DND-41 (cell line): ENCODE measurements at regions not wholly inside any gene's neighbourhood (a gene's known extent, or its start where the extent isn't known, plus 50 kb on each side); places are given as distances from the start of the nearest gene placed in this dataset.
"Not testable (repeated sequence)": the region's sequence is repeated elsewhere in the genome, so short reads cannot be mapped to it uniquely, and the experiment has no call there.

Experiments
- ATAC-seq: fragments of 200-7000 bp; cut with Tn5 transposase; 3 replicates; pipeline ENCODE4 v1.9.1; 2021; ENCODE audit warnings: low read depth; ENCODE audit not compliant: insufficient read depth
- DNase-seq: peaks from one replicate; pipeline ENCODE4 v3.0.0-alpha.2; 2020
- H2AFZ ChIP-seq: 2 replicates; pipeline ENCODE4 v1.6.0; 2012; ENCODE audit warnings: low read depth, low read length
- H3K27ac ChIP-seq: 2 replicates; pipeline ENCODE4 v1.5.1; 2012; ENCODE audit warnings: low read length, inconsistent platforms
- H3K27me3 ChIP-seq: fragments of 200-600 bp; sonication (generic); 2 replicates; pipeline ENCODE4 v1.6.0; 2012; ENCODE audit warnings: low read length, mild to moderate bottlenecking, inconsistent platforms; ENCODE audit not compliant: insufficient read depth, poor library complexity
- H3K36me3 ChIP-seq: 2 replicates; pipeline ENCODE4 v1.5.1; 2012; ENCODE audit warnings: low read length, inconsistent platforms; ENCODE audit not compliant: insufficient read depth
- H3K4me1 ChIP-seq: 2 replicates; pipeline ENCODE4 v1.5.1; 2012; ENCODE audit warnings: mild to moderate bottlenecking, low read length; ENCODE audit not compliant: insufficient read depth
- H3K4me2 ChIP-seq: 2 replicates; pipeline ENCODE4 v1.6.0; 2012; ENCODE audit warnings: mild to moderate bottlenecking, moderate library complexity, low read length, inconsistent platforms; ENCODE audit not compliant: insufficient read depth
- H3K4me3 ChIP-seq, 2 experiments: fragments of 200-600 bp in 1 of 2; shearing (Covaris generic) in 1 of 2; 2 replicates each; pipeline ENCODE4 v1.5.1; 2012 to 2016; ENCODE audit warnings: inconsistent platforms in 2 of 2, low read length in 2 of 2, mild to moderate bottlenecking in 2 of 2, low read depth in 1 of 2, moderate library complexity in 1 of 2
- H3K79me2 ChIP-seq: 2 replicates; pipeline ENCODE4 v1.6.0; 2012; ENCODE audit warnings: low read length, inconsistent platforms; ENCODE audit not compliant: insufficient read depth
- H3K9ac ChIP-seq: 2 replicates; pipeline ENCODE4 v1.6.0; 2012; ENCODE audit warnings: low read depth, mild to moderate bottlenecking, inconsistent platforms, low read length, moderate library complexity
- H3K9me3 ChIP-seq: 2 replicates; pipeline ENCODE4 v1.5.1; 2012; ENCODE audit warnings: low read length, moderate library complexity, mild to moderate bottlenecking, inconsistent platforms; ENCODE audit not compliant: insufficient read depth, severe bottlenecking
- H4K20me1 ChIP-seq: 2 replicates; pipeline ENCODE4 v1.6.0; 2012; ENCODE audit warnings: low read length; ENCODE audit not compliant: insufficient read depth
- EZH2 ChIP-seq: IDR thresholded peaks from 3 replicates; pipeline ENCODE4 v1.6.1; 2012; ENCODE audit warnings: borderline replicate concordance, low read depth, mild to moderate bottlenecking, moderate library complexity, low read length, inconsistent platforms; ENCODE audit not compliant: severe bottlenecking
- TF ChIP-seq, protein P1 (sequence below): IDR thresholded peaks from 2 replicates; pipeline ENCODE4 v1.5.1; 2012; ENCODE audit warnings: borderline replicate concordance, low read length, moderate library complexity, mild to moderate bottlenecking; ENCODE audit not compliant: poor library complexity, severe bottlenecking; ENCODE audit errors: extremely low read depth

DNA sequence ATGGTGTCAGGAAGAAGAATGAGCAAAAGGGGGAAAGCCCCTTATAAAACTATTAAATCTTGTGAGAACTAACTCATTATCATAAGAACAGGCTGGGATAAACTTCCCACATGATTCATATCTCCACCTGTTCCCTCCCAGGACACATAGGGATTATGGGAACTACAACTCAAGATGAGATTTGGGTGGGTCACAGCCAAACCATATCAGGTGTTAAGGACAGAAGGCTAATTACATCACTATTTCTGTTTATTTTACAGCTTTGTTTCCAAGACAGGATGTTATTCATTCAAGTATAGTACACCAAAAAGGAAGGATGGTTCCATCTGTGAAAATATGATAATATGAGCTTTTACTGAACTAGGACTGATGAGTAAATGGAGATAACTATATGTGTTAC, 63.7 kb upstream of the ARSJ start:
- Histone ChIP-seq H3K4me3 (no peak overlapping the region), H3K36me3 (no peaks in the 10 kb centered on the region), H3K4me1 (no peaks in the 10 kb centered on the region), H3K79me2 (no peaks in the 10 kb centered on the region), H3K4me2 (no peak overlapping the region), H3K27ac (no peak overlapping the region), H3K27me3 (no peaks in the 10 kb centered on the region), H3K9me3 (no peaks in the 10 kb centered on the region), H4K20me1 (no peaks in the 10 kb centered on the region), H3K9ac (no peak overlapping the region), H2AFZ (no peak overlapping the region)
- no peak for ATAC-seq
- TF ChIP-seq EZH2, result no peak
- TF ChIP-seq, protein P1, sequence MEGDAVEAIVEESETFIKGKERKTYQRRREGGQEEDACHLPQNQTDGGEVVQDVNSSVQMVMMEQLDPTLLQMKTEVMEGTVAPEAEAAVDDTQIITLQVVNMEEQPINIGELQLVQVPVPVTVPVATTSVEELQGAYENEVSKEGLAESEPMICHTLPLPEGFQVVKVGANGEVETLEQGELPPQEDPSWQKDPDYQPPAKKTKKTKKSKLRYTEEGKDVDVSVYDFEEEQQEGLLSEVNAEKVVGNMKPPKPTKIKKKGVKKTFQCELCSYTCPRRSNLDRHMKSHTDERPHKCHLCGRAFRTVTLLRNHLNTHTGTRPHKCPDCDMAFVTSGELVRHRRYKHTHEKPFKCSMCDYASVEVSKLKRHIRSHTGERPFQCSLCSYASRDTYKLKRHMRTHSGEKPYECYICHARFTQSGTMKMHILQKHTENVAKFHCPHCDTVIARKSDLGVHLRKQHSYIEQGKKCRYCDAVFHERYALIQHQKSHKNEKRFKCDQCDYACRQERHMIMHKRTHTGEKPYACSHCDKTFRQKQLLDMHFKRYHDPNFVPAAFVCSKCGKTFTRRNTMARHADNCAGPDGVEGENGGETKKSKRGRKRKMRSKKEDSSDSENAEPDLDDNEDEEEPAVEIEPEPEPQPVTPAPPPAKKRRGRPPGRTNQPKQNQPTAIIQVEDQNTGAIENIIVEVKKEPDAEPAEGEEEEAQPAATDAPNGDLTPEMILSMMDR, result no peak
- DNase-seq, result no peak

DNA sequence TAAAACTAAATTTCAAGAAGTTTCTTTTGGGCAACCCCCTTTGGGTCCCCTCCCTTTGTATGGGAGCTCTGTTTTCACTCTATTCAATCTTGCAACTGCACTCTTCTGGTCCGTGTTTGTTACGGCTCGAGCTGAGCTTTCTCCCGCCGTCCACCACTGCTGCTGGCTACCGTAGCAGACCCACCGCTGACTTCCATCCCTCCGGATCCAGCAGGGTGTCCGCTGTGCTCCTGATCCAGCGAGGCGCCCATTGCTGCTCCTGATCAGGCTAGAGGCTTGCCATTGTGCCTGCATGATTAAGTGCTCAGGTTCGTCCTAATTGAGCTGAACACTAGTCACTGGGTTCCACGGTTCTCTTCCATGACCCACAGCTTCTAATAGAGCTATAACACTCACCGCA, 64.9 kb upstream of the ARSJ start:
- H4K20me1 ChIP-seq, result not testable (repeated sequence)

DNA sequence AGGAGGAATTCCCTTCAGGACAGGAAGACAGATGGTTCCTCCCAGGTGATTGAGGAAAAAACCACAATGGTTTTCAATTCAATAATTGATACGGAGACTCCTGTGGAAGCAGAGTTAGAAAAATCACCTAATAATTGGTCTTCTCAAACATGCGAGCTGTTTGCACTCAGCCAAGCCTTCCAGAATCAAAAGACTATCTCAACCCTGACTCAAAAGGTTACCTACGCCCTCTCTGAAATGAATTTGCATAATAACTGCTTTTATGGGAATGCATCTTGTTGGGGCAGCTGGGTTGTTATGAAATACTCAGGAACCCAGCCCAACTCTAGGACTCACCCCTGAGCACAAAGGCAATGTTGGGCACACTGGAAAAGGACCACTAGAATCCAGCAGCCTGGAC, 66.9 kb upstream of the ARSJ start:
- no peak overlapping the region for H2AFZ ChIP-seq
- no peaks in the 10 kb centered on the region for H3K79me2 ChIP-seq
- H4K20me1 ChIP-seq, result no peaks in the 10 kb centered on the region
- H3K4me2 ChIP-seq, result no peak overlapping the region
- H3K27ac ChIP-seq, result no peak overlapping the region
- H3K27me3 ChIP-seq, result no peaks in the 10 kb centered on the region
- H3K4me1 ChIP-seq, result no peaks in the 10 kb centered on the region
- ATAC-seq (no peak), DNase-seq (no peak)
- no peaks in the 10 kb centered on the region for H3K9me3 ChIP-seq
- TF ChIP-seq, protein P1, result no peak
- TF ChIP-seq EZH2, result no peak
- H3K4me3 ChIP-seq, result no peak overlapping the region
- no peaks in the 10 kb centered on the region for H3K36me3 ChIP-seq
- no peak overlapping the region for H3K9ac ChIP-seq

More for the DNA sequence above, 64.9 kb upstream of the ARSJ start:
- H3K4me1 ChIP-seq, DNase-seq, H3K9ac ChIP-seq, H3K4me2 ChIP-seq, H3K27me3 ChIP-seq, H3K79me2 ChIP-seq, H3K4me3 ChIP-seq, H2AFZ ChIP-seq, H3K36me3 ChIP-seq, ATAC-seq, H3K27ac ChIP-seq, H3K9me3 ChIP-seq: not testable (repeated sequence)

DNA sequence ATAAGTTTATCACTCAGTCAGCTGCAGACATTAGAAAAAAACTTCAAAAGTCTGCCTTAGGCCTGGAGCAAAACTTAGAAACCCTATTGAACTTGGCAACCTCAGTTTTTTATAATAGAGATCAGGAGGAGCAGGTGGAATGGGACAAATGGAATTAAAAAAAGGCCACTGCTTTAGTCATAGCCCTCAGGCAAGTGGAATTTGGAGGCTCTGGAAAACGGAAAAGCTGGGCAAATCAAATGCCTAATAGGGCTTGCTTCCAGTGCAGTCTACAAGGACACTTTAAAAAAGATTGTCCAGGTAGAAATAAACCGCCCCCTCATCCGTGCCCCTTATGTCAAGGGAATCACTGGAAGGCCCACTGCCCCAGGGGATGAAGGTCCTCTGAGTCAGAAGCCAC, 68.7 kb upstream of the ARSJ start:
- not testable (repeated sequence) for H3K36me3 ChIP-seq, H4K20me1 ChIP-seq, H3K9ac ChIP-seq, H3K27ac ChIP-seq, H3K79me2 ChIP-seq, DNase-seq, ATAC-seq, H3K9me3 ChIP-seq, H3K4me3 ChIP-seq, H3K4me2 ChIP-seq, H3K27me3 ChIP-seq, H2AFZ ChIP-seq, H3K4me1 ChIP-seq

DNA sequence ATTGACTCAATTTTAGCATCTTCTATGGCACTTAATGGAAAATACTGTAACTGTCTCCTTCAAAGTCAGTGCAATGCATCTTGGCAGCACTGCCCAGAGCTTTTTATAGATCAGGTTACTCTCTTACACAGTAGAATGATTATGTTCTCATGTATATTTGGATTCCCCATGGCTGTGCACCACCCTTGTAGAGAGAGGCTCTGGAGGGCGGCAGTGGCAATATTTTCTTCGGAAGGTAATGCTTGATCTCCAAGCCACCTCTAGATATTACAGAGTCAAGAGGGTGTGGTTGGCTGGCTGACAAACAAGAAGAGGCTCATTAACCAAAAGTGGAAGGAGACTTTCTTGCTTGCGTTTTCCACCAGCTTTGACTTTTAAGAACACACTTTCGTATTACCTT, 72.8 kb upstream of the ARSJ start:
- Histone ChIP-seq H3K27ac (no peak overlapping the region), H3K4me1 (no peaks in the 10 kb centered on the region), H3K9ac (no peak overlapping the region), H3K9me3 (no peaks in the 10 kb centered on the region), H3K36me3 (no peaks in the 10 kb centered on the region), H3K79me2 (no peaks in the 10 kb centered on the region), H2AFZ (no peak overlapping the region), H3K27me3 (no peaks in the 10 kb centered on the region), H3K4me2 (no peak overlapping the region), H3K4me3 (no peak overlapping the region), H4K20me1 (no peaks in the 10 kb centered on the region)
- no peak for ATAC-seq
- no peak for TF ChIP-seq EZH2
- TF ChIP-seq, protein P1, result no peak
- no peak for DNase-seq
